Endothelial cell of umbilical vein (primary cell): ENCODE measurements at regions not wholly inside any gene's neighbourhood (a gene's known extent, or its start where the extent isn't known, plus 50 kb on each side); places are given as distances from the start of the nearest gene placed in this dataset.

ENCODE experiments used
- BruUV-seq: library from RNA; stranded (reverse); fragments of 400-500 nt; replicated peaks from 2 replicates; lab custom pipeline; 2021; lab: Mats Ljungman, UMichigan
- CTCF ChIA-PET: fragments of 300-600, 350-600 bp; sonication (Branson Sonifier 250); formaldehyde crosslinking; loops from one replicate; lab custom pipeline; 2021; ENCODE audit warnings: antibody characterized with exemption, inconsistent platforms; lab: Charles Lee
- POLR2A ChIA-PET: fragments of 300-600, 350-600 bp; sonication (Branson Sonifier 250); formaldehyde crosslinking; loops from one replicate; lab custom pipeline; 2021; ENCODE audit warnings: antibody characterized with exemption, inconsistent platforms; lab: Charles Lee
- DNase-seq: peaks from one replicate; pipeline ENCODE4 v3.0.0-alpha.2; 2011; ENCODE audit warnings: low read depth, low spot score
- FAIRE-seq: peaks from 2 replicates; lab custom pipeline; 2011; peaks lifted over from hg19 to GRCh38; lab: Jason Lieb, UNC
- H2AFZ ChIP-seq: 2 replicates; pipeline ENCODE4 v1.6.0; 2012; ENCODE audit warnings: low read depth, low read length, control low read depth, inconsistent platforms
- H3K27ac ChIP-seq: 2 replicates; pipeline ENCODE4 v1.5.1; 2011; ENCODE audit warnings: low read depth, mild to moderate bottlenecking, control low read depth, low read length, moderate library complexity; ENCODE audit not compliant: insufficient read depth
- H3K27me3 ChIP-seq, 2 experiments: 2 replicates each; pipeline versions ENCODE4 v1.6.0 to v1.6.1; 2011; ENCODE audit warnings: low read length in 2 of 2, mixed read lengths in 1 of 2; ENCODE audit not compliant: control insufficient read depth in 2 of 2, insufficient read depth in 2 of 2
- H3K36me3 ChIP-seq, 2 experiments: 2 replicates in 1 of 2; 3 replicates in 1 of 2; pipeline ENCODE4 v1.5.1; 2011; ENCODE audit warnings: low read length in 2 of 2, mild to moderate bottlenecking in 1 of 2, moderate library complexity in 1 of 2; ENCODE audit not compliant: control insufficient read depth in 2 of 2, insufficient read depth in 2 of 2; ENCODE audit errors: extremely low read depth in 1 of 2
- H3K4me1 ChIP-seq: 3 replicates; pipeline ENCODE4 v1.5.1; 2011; ENCODE audit warnings: mild to moderate bottlenecking, low read length; ENCODE audit not compliant: control insufficient read depth, insufficient read depth; ENCODE audit errors: extremely low read depth
- H3K4me2 ChIP-seq: 2 replicates; pipeline ENCODE4 v1.6.1; 2011; ENCODE audit warnings: low read length, control low read depth, mixed read lengths; ENCODE audit not compliant: insufficient read depth
- H3K4me3 ChIP-seq, 3 experiments: fragments of 200-600 bp in 1 of 3; sonication (generic), shearing (Covaris generic) in 1 of 3; replicated peaks in 1 of 3; 2 replicates each; pipeline ENCODE4 v1.5.1; 2011 to 2016; ENCODE audit warnings: control low read depth in 3 of 3, low read length in 3 of 3, mild to moderate bottlenecking in 2 of 3, inconsistent platforms in 1 of 3, low read depth in 1 of 3, moderate library complexity in 1 of 3; ENCODE audit not compliant: insufficient read depth in 1 of 3
- H3K79me2 ChIP-seq: 2 replicates; pipeline ENCODE4 v1.6.0; 2012; ENCODE audit warnings: low read length, inconsistent platforms; ENCODE audit not compliant: control insufficient read depth, insufficient read depth
- H3K9ac ChIP-seq: replicated peaks from 2 replicates; pipeline ENCODE3; 2011; ENCODE audit warnings: low read length, control low read depth; ENCODE audit not compliant: insufficient read depth; ENCODE audit errors: extremely low read depth
- H3K9me1 ChIP-seq: replicated peaks from 3 replicates; pipeline ENCODE4 v1.6.0; 2011; ENCODE audit warnings: mild to moderate bottlenecking, low read length; ENCODE audit not compliant: control insufficient read depth, insufficient read depth; ENCODE audit errors: extremely low read depth
- H3K9me3 ChIP-seq: replicated peaks from 2 replicates; pipeline ENCODE4 v1.5.1; 2012; ENCODE audit warnings: low read length, inconsistent platforms; ENCODE audit not compliant: control insufficient read depth, insufficient read depth
- H4K20me1 ChIP-seq: replicated peaks from 2 replicates; pipeline ENCODE3; 2011; ENCODE audit warnings: mild to moderate bottlenecking, low read length; ENCODE audit not compliant: control insufficient read depth, insufficient read depth; ENCODE audit errors: extremely low read depth
- CTCF ChIP-seq, 2 donors: IDR thresholded peaks; 1 replicate in 1 of 2; 2 replicates in 1 of 2; pipeline ENCODE4 v1.5.1; 2011; ENCODE audit warnings: low read length in 2 of 2, mild to moderate bottlenecking in 2 of 2, moderate library complexity in 2 of 2, control low read depth in 1 of 2, inconsistent platforms in 1 of 2, low read depth in 1 of 2; ENCODE audit not compliant: insufficient read depth in 1 of 2; ENCODE audit errors: extremely low read depth in 1 of 2
- EZH2 ChIP-seq: IDR thresholded peaks from 2 replicates; pipeline ENCODE4 v1.6.1; 2012; ENCODE audit warnings: borderline replicate concordance, low read depth, mild to moderate bottlenecking, moderate library complexity, low read length, inconsistent platforms; ENCODE audit not compliant: severe bottlenecking
- FOS ChIP-seq: IDR thresholded peaks from 2 replicates; pipeline ENCODE4 v1.6.1; 2011; ENCODE audit warnings: mild to moderate bottlenecking, low read length, moderate library complexity, borderline replicate concordance; ENCODE audit not compliant: insufficient read depth
- GATA2 ChIP-seq: IDR thresholded peaks from 2 replicates; pipeline ENCODE4 v1.7.0; 2011; ENCODE audit warnings: low read depth, mild to moderate bottlenecking, moderate library complexity, mixed read lengths, low read length; ENCODE audit not compliant: insufficient read length, insufficient read depth
- JUN ChIP-seq: IDR thresholded peaks from 2 replicates; pipeline ENCODE4 v1.6.1; 2011; ENCODE audit warnings: borderline replicate concordance, low read depth; ENCODE audit not compliant: insufficient read length, insufficient read depth
- MAX ChIP-seq: IDR thresholded peaks from 2 replicates; pipeline ENCODE4 v1.6.1; 2011; ENCODE audit not compliant: insufficient read depth, insufficient read length
- MYC ChIP-seq: IDR thresholded peaks from one replicate; pipeline ENCODE4 v1.6.1; 2011; ENCODE audit warnings: mild to moderate bottlenecking, low read depth, low read length
- POLR2A ChIP-seq: IDR thresholded peaks from 2 replicates; pipeline ENCODE4 v1.6.1; 2012; ENCODE audit warnings: low read depth, mild to moderate bottlenecking, control low read depth, low read length
- POLR2AphosphoS5 ChIP-seq: IDR thresholded peaks from 2 replicates; pipeline ENCODE4 v1.6.1; 2012; ENCODE audit warnings: low read depth, mild to moderate bottlenecking, control low read depth, low read length, moderate library complexity; ENCODE audit not compliant: insufficient read depth
- dilution Hi-C: fragments of 300-500 bp; cut with MboI; formaldehyde crosslinking; loops from one replicate; pipeline ENCODE4 v1.15.0; 2019; ENCODE audit warnings: low sequenced_read_pairs; ENCODE audit not compliant: extremely low pct_ligation_motif_present
- intact Hi-C: fragments of 100-400 bp; cut with micrococcal nuclease; formaldehyde crosslinking; loops from one replicate; pipeline ENCODE4 v1.10.0; 2022

DNA sequence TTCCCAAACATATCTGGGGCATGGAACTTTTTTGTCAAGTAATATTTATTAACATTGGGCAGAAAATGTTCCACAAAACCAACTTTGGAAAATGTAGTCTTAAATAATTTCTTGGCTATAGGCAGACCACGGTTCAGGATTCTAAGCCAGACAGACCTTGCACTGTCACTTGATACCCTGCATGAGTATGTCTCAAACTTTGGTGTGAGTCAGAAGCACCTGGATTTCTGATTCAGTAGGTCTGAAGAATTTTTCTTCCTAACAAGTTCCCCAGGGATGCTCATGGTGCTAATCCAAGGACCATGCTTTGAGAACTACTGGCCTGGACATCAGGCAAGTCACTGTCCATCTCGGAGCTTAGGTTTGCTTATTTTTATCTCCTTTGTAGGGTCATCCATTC lies 562.0 kb downstream of the PLPP3 start:
- no peaks in the 10 kb centered on the region for H3K4me1 ChIP-seq
- TF ChIP-seq POLR2AphosphoS5, result no peak
- TF ChIP-seq POLR2A, result no peak
- no peak for TF ChIP-seq JUN
- no peak for TF ChIP-seq EZH2
- TF ChIP-seq CTCF (IDR thresholded peaks at IDR 0.05; ENCODE audit: extremely low read depth in 1 of 2, insufficient read depth in 1 of 2, low read depth in 1 of 2, low read length in 2 of 2), result no peak
- TF ChIP-seq FOS, result no peak
- TF ChIP-seq GATA2, result no peak
- TF ChIP-seq MAX, result no peak
- no peak for TF ChIP-seq MYC
- intact Hi-C loops (no loop called here), dilution Hi-C loops (no loop called here)
- H3K27ac ChIP-seq, result no peak overlapping the region
- H4K20me1 ChIP-seq, result no peaks in the 10 kb centered on the region
- FAIRE-seq (no peak), DNase-seq (no peak)
- H3K36me3 ChIP-seq, result no peaks in the 10 kb centered on the region
- ChIA-PET CTCF (no interaction called here), POLR2A (no interaction called here)
- H3K9me3 ChIP-seq, result no peaks in the 10 kb centered on the region
- H3K27me3 ChIP-seq, result no peaks in the 10 kb centered on the region
- BruUV-seq, result no TSS peak
- H3K79me2 ChIP-seq, result no peaks in the 10 kb centered on the region
- H3K9me1 ChIP-seq, result no peaks in the 10 kb centered on the region
- no peak overlapping the region for H3K9ac ChIP-seq
- H3K4me2 ChIP-seq, result no peak overlapping the region
- no peak overlapping the region for H2AFZ ChIP-seq
- no peak overlapping the region for H3K4me3 ChIP-seq
